ENCODE measurements at regions not wholly inside any gene's neighbourhood (a gene's known extent, or its start where the extent isn't known, plus 50 kb on each side); places are given as distances from the start of the nearest gene placed in this dataset.

DNA sequence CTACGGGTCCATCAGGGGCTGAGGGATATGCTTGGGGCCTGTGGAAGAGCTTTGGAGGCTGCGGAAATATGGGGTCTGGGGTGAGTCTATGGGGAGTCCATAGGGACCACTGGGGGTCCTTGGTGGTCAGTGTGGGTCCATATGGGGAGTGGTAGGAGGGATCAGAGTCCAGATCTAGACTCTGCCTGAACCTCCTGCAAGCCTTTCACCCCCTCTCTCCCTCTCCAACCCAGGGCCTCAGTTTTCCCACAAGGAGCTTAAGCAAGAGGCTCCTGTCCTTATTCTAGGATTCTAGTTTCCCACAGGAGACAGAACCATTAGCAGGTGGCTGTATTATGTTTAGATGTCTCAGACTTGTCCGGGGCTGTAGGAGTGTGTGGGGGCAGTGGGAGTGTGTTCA is 161.9 kb upstream of the TSHZ3 start:
- DNase-seq (ENCODE audit: low read depth, low spot score): no peak
- Histone ChIP-seq H3K36me3 (ENCODE audit: insufficient read depth, insufficient read length, low read length) (no peaks in the 10 kb centered on the region), H3K27me3 (ENCODE audit: insufficient read depth, insufficient read length) (no peaks in the 10 kb centered on the region)

DNA sequence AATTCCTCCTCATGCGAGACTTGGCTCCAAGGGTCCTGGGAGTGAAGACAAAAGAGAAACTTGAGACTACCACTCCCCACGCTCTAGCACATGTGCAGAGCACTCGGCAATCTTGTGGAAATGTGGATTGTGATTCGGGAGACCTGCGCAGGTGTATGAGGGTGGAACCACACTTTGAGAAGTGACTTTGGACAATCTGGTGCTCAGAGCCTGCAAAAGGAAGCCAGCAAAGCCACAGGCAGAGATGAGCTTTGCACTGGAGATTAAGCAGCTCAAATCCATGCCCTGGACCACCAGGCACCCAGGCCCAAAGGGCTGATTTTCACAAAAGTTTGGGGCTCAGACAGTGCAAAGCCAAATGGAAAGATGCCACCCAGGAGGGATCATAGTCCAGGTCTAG is 162.5 kb upstream of the TSHZ3 start:
- H3K9me3 ChIP-seq (ENCODE audit: insufficient read depth, low read length): no peaks in the 10 kb centered on the region
- no peaks in the 10 kb centered on the region for H3K4me1 ChIP-seq (ENCODE audit: insufficient read depth, insufficient read length)
- no peak for DNase-seq (ENCODE audit: low read depth, low spot score)
- TF ChIP-seq SUZ12 (IDR thresholded peaks at IDR 0.05; ENCODE audit: extremely low read depth, insufficient read depth, insufficient read length) (no peak), YY1 (IDR thresholded peaks at IDR 0.05; ENCODE audit: insufficient read depth, insufficient read length) (no peak), ZNF274 (IDR thresholded peaks at IDR 0.05; ENCODE audit: low read depth, low read length) (no peak)
- H3K36me3 ChIP-seq (ENCODE audit: insufficient read depth, insufficient read length, low read length): no peaks in the 10 kb centered on the region
- H3K4me3 ChIP-seq (ENCODE audit: insufficient read length, low read depth): no peak overlapping the region
- H3K27me3 ChIP-seq (ENCODE audit: insufficient read depth, insufficient read length): no peaks in the 10 kb centered on the region
- no peak overlapping the region for H3K9ac ChIP-seq (ENCODE audit: insufficient read length, low read depth)

More for the DNA sequence above, 161.9 kb upstream of the TSHZ3 start:
- no peak for TF ChIP-seq YY1 (IDR thresholded peaks at IDR 0.05; ENCODE audit: insufficient read depth, insufficient read length)
- TF ChIP-seq SUZ12 (IDR thresholded peaks at IDR 0.05; ENCODE audit: extremely low read depth, insufficient read depth, insufficient read length): no peak
- no peak for TF ChIP-seq ZNF274 (IDR thresholded peaks at IDR 0.05; ENCODE audit: low read depth, low read length)
- no peaks in the 10 kb centered on the region for H3K9me3 ChIP-seq (ENCODE audit: insufficient read depth, low read length)
- no peak overlapping the region for H3K4me3 ChIP-seq (ENCODE audit: insufficient read length, low read depth)
- no peaks in the 10 kb centered on the region for H3K4me1 ChIP-seq (ENCODE audit: insufficient read depth, insufficient read length)
- H3K9ac ChIP-seq (ENCODE audit: insufficient read length, low read depth): no peak overlapping the region

DNA sequence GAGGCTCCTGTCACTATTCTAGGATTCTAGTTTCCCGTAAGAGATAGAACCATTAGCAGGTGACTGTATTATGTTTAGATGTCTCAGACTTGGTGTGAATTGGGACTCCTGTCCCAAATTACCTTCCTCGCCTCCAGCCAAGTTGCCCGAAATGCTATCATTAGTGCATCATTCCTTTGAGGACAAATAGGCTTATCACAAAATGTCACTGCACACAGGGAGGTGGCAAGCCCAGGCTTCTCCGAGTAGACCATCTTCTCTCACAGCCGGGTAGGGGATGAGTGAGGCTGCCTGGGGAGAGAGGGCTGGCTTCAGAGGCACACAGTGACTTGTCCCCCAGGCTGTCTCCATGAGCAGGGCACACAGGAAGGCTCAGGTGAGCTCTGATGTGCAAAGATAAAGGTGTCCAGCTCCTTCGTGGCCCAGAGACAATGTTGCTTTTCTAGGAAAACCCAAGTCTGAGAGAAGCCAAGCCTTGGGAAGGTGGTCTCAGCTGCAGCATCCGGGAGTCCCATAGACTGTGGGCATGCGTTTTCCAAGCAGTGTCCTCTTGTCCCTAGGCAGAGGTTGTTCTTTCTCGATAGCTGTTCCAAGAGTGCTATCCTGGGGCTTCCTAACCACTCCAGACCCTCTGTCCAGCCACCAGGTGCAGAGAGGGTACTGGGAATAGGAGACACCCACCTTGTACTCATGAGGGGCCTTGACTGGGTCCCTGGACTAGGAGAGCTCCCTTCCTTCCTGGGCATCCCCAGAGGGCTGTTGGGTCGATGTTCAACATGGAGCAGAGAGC is 163.1 kb upstream of the TSHZ3 start:
- no peaks in the 10 kb centered on the region for H3K9me3 ChIP-seq (ENCODE audit: insufficient read depth, low read length)
- H3K27me3 ChIP-seq (ENCODE audit: insufficient read depth, insufficient read length): no peaks in the 10 kb centered on the region
- no peaks in the 10 kb centered on the region for H3K36me3 ChIP-seq (ENCODE audit: insufficient read depth, insufficient read length, low read length)
- no peak overlapping the region for H3K9ac ChIP-seq (ENCODE audit: insufficient read length, low read depth)
- no peaks in the 10 kb centered on the region for H3K4me1 ChIP-seq (ENCODE audit: insufficient read depth, insufficient read length)
- no peak overlapping the region for H3K4me3 ChIP-seq (ENCODE audit: insufficient read length, low read depth)
- no peak for DNase-seq (ENCODE audit: low read depth, low spot score)
- TF ChIP-seq YY1 (IDR thresholded peaks at IDR 0.05; ENCODE audit: insufficient read depth, insufficient read length) (no peak), SUZ12 (IDR thresholded peaks at IDR 0.05; ENCODE audit: extremely low read depth, insufficient read depth, insufficient read length) (no peak), ZNF274 (IDR thresholded peaks at IDR 0.05; ENCODE audit: low read depth, low read length) (no peak)

DNA sequence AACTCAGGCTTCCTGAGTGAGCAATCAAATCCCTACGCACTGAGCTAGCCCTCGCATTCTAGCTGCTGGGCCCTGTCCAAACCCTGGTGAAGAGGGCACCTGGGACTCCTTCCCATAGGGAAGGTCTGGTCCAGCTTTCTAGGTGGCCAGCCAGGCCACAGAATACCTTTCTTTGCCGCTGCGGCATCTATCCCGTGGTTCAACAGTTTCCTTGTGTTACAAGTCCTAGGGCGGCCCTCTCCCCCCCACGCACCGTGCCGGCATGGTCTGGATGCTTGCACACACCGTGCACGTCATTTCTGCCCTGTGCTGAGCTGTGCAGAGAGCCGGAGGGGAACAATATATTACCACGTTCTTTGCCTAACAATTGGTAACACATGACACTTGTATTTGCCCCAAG is 164.6 kb upstream of the TSHZ3 start:
- Histone ChIP-seq H3K4me3 (ENCODE audit: insufficient read length, low read depth) (no peak overlapping the region), H3K27me3 (ENCODE audit: insufficient read depth, insufficient read length) (no peaks in the 10 kb centered on the region), H3K4me1 (ENCODE audit: insufficient read depth, insufficient read length) (no peaks in the 10 kb centered on the region), H3K9ac (ENCODE audit: insufficient read length, low read depth) (no peak overlapping the region), H3K9me3 (ENCODE audit: insufficient read depth, low read length) (no peaks in the 10 kb centered on the region), H3K36me3 (ENCODE audit: insufficient read depth, insufficient read length, low read length) (no peaks in the 10 kb centered on the region)
- no peak for DNase-seq (ENCODE audit: low read depth, low spot score)
- TF ChIP-seq SUZ12 (IDR thresholded peaks at IDR 0.05; ENCODE audit: extremely low read depth, insufficient read depth, insufficient read length) (no peak), ZNF274 (IDR thresholded peaks at IDR 0.05; ENCODE audit: low read depth, low read length) (no peak), YY1 (IDR thresholded peaks at IDR 0.05; ENCODE audit: insufficient read depth, insufficient read length) (no peak)

DNA sequence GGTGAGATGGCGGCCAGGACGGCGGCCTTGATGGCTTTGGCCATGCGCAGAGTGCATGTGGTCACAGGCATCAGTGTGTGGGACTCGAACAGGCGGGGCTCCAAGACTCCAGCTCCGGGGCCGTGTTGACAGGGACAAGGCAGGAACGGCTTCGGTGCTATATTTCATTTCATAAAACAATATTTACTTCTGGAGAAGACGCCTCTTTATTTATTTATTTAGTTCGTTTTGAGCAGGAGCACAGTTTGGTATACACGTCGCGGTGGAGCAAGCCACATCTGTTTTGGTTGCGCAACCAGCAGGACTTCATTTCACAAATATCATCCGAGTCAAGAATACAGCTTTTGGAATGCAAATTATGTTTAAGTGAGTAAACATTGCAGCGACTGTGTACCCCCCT is 166.7 kb upstream of the TSHZ3 start:
- H3K9me3 ChIP-seq (ENCODE audit: insufficient read depth, low read length): peaks cover 5% of the 10 kb centered on the region; the same call in 1 of the 2 replicates
- TF ChIP-seq SUZ12 (IDR thresholded peaks at IDR 0.05; ENCODE audit: extremely low read depth, insufficient read depth, insufficient read length): no peak
- no peak for TF ChIP-seq YY1 (IDR thresholded peaks at IDR 0.05; ENCODE audit: insufficient read depth, insufficient read length)
- no peak for TF ChIP-seq ZNF274 (IDR thresholded peaks at IDR 0.05; ENCODE audit: low read depth, low read length)
- H3K9ac ChIP-seq (ENCODE audit: insufficient read length, low read depth): no peak overlapping the region
- no peak overlapping the region for H3K4me3 ChIP-seq (ENCODE audit: insufficient read length, low read depth)
- H3K36me3 ChIP-seq (ENCODE audit: insufficient read depth, insufficient read length, low read length): no peaks in the 10 kb centered on the region
- DNase-seq (ENCODE audit: low read depth, low spot score): no peak
- H3K4me1 ChIP-seq (ENCODE audit: insufficient read depth, insufficient read length): no peaks in the 10 kb centered on the region
- H3K27me3 ChIP-seq (ENCODE audit: insufficient read depth, insufficient read length): no peaks in the 10 kb centered on the region

DNA sequence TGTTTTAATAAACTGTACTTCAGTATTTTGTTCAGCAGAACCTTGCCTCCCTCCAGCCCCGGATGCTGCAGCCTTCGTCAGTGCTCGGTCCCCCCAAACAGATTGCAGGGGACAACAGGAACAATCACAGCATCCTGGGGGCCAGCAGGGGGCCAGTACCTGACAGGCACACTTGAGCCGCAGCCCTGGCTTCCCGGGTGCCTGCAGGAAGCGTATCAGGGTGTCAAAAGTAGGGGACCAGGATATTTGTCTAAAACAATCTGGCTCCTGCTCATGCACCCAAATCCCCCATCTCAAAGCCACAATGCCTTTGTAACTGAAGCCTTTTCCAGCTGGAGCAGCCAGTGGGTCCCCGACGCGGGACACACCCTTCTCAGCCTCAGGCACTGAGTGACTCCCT is 167.5 kb upstream of the TSHZ3 start:
- DNase-seq (ENCODE audit: low read depth, low spot score): no peak
- Histone ChIP-seq H3K9me3 (ENCODE audit: insufficient read depth, low read length) (peaks cover 5% of the 10 kb centered on the region; the same call in 1 of the 2 replicates), H3K27me3 (ENCODE audit: insufficient read depth, insufficient read length) (no peaks in the 10 kb centered on the region), H3K4me3 (ENCODE audit: insufficient read length, low read depth) (no peak overlapping the region), H3K4me1 (ENCODE audit: insufficient read depth, insufficient read length) (no peaks in the 10 kb centered on the region), H3K36me3 (ENCODE audit: insufficient read depth, insufficient read length, low read length) (no peaks in the 10 kb centered on the region), H3K9ac (ENCODE audit: insufficient read length, low read depth) (no peak overlapping the region)
- TF ChIP-seq SUZ12 (IDR thresholded peaks at IDR 0.05; ENCODE audit: extremely low read depth, insufficient read depth, insufficient read length): no peak
- TF ChIP-seq ZNF274 (IDR thresholded peaks at IDR 0.05; ENCODE audit: low read depth, low read length): no peak
- TF ChIP-seq YY1 (IDR thresholded peaks at IDR 0.05; ENCODE audit: insufficient read depth, insufficient read length): no peak

DNA sequence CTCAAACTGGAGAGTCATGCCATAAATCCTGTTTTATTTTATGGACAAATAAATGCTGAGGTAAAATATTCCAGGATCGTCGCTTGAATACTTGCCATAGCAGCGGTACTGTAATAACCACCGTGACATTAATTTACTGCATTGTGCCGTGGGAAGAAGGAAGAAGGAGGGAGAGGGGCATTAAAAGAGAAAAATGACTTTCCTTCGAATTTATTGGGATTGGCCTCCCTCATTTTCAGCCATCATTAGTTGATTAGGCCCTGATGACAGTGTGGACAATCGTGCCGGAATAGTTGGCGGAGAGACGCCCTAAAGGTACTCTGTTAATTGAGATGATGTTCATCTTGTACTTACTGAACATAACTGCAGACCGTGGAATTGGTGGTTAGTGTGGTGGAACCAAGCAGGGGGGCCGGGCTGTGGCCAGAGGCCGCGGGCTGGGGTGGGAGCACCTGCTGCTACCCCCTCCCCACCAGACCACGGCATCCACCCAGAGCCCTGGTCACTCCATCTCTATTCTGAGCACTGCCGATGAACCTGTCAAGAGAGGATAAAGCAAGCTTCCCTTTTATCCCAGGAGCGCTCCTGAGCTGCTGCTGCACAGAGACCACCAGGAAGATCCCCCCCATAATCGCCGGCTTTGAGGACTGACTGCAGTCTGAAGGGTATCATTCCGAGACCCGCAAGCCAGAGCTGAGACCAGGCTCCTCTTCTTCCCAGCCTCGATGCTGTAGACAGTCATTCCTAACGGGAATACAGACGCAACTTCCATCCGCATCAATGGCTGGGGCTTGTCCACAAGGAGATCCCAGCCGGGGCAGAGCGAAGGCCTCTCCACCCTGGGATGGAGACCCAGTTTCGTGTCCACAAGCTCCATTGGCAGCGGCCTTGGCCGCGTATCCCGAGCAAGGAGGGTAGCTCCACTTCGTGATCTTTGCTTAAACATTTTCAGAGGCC is 168.3 kb upstream of the TSHZ3 start:
- Histone ChIP-seq H3K27me3 (ENCODE audit: insufficient read depth, insufficient read length) (no peaks in the 10 kb centered on the region), H3K9me3 (ENCODE audit: insufficient read depth, low read length) (peaks cover 5% of the 10 kb centered on the region; the same call in 1 of the 2 replicates), H3K4me3 (ENCODE audit: insufficient read length, low read depth) (no peak overlapping the region), H3K36me3 (ENCODE audit: insufficient read depth, insufficient read length, low read length) (no peaks in the 10 kb centered on the region), H3K4me1 (ENCODE audit: insufficient read depth, insufficient read length) (no peaks in the 10 kb centered on the region), H3K9ac (ENCODE audit: insufficient read length, low read depth) (no peak overlapping the region)
- no peak for TF ChIP-seq ZNF274 (IDR thresholded peaks at IDR 0.05; ENCODE audit: low read depth, low read length)
- no peak for DNase-seq (ENCODE audit: low read depth, low spot score)
